Activated CD4-positive, alpha-beta T cell treated with anti-CD3 and anti-CD28 coated beads, Interleukin-2, amount 50 U/mL, for 48 hours (primary cell): ENCODE measurements at regions not wholly inside any gene's neighbourhood (a gene's known extent, or its start where the extent isn't known, plus 50 kb on each side); places are given as distances from the start of the nearest gene placed in this dataset.

ENCODE experiments used
- DNase-seq, 2 experiments: peaks; one replicate each; pipeline ENCODE4 v3.0.0-alpha.2; 2020

GRCh38 chr1:70895531-70895930 lies 152.1 kb downstream of the PTGER3 start:
- no peak for DNase-seq

- no peak for DNase-seq
Measured at GRCh38 chr1:70896224-70896623, 151.4 kb downstream of the PTGER3 start.

- DNase-seq, result no peak
Measured at GRCh38 chr1:70897273-70897672, 150.3 kb downstream of the PTGER3 start.

- DNase-seq, result no peak
Measured at GRCh38 chr1:70899735-70900134, 147.9 kb downstream of the PTGER3 start.

GRCh38 chr1:70902211-70902610 lies 145.4 kb downstream of the PTGER3 start:
- no peak for DNase-seq

GRCh38 chr1:70906800-70907199 lies 140.8 kb downstream of the PTGER3 start:
- no peak for DNase-seq

GRCh38 chr1:70907563-70908310 lies 139.9 kb downstream of the PTGER3 start:
- no peak for DNase-seq

GRCh38 chr1:70909262-70909822 lies 138.3 kb downstream of the PTGER3 start:
- DNase-seq, result no peak

- no peak for DNase-seq
Measured at GRCh38 chr1:70910013-70910412, 137.6 kb downstream of the PTGER3 start.

GRCh38 chr1:70911861-70912260 lies 135.8 kb downstream of the PTGER3 start:
- DNase-seq, result no peak

- no peak for DNase-seq
Measured at GRCh38 chr1:70914224-70914623, 133.4 kb downstream of the PTGER3 start.

GRCh38 chr1:70915258-70916033 lies 132.2 kb downstream of the PTGER3 start:
- no peak for DNase-seq

- no peak for DNase-seq
Measured at GRCh38 chr1:70916034-70916427, 131.6 kb downstream of the PTGER3 start.

GRCh38 chr1:70919706-70920323 lies 127.8 kb downstream of the PTGER3 start:
- DNase-seq, result no peak
